ENCODE measurements at regions not wholly inside any gene's neighbourhood (a gene's known extent, or its start where the extent isn't known, plus 50 kb on each side); places are given as distances from the start of the nearest gene placed in this dataset.

GRCh38 chr4:149973181-149973580 is 105.1 kb upstream of the DCLK2 start:
- TF ChIP-seq CTCF (IDR thresholded peaks at IDR 0.05; ENCODE audit: low read depth, low read length, missing control alignments): no peak
- DNase-seq (ENCODE audit: low read depth): no peak
- in situ Hi-C loops (cut with HindIII; ENCODE audit: low sequenced_read_pairs): no loop called here
- H3K4me3 ChIP-seq (ENCODE audit: low read depth, low read length): no peak overlapping the region

- no peak overlapping the region for H3K4me3 ChIP-seq (ENCODE audit: low read depth, low read length)
- no peak for TF ChIP-seq CTCF (IDR thresholded peaks at IDR 0.05; ENCODE audit: low read depth, low read length, missing control alignments)
- DNase-seq (ENCODE audit: low read depth): no peak
- in situ Hi-C loops (cut with HindIII; ENCODE audit: low sequenced_read_pairs): no loop called here
Measured at GRCh38 chr4:149975172-149975571, 103.1 kb upstream of the DCLK2 start.

- no peak for DNase-seq (ENCODE audit: low read depth)
- in situ Hi-C loops (cut with HindIII; ENCODE audit: low sequenced_read_pairs): no loop called here
- H3K4me3 ChIP-seq (ENCODE audit: low read depth, low read length): no peak overlapping the region
- TF ChIP-seq CTCF (IDR thresholded peaks at IDR 0.05; ENCODE audit: low read depth, low read length, missing control alignments): no peak
Measured at GRCh38 chr4:149980121-149980682, 98.0 kb upstream of the DCLK2 start.

GRCh38 chr4:149980941-149981340 is 97.3 kb upstream of the DCLK2 start:
- TF ChIP-seq CTCF (IDR thresholded peaks at IDR 0.05; ENCODE audit: low read depth, low read length, missing control alignments): peak; percentile 85
- DNase-seq (ENCODE audit: low read depth): peak; percentile 35

GRCh38 chr4:149983401-149983800 is 94.8 kb upstream of the DCLK2 start:
- no peak overlapping the region for H3K4me3 ChIP-seq (ENCODE audit: low read depth, low read length)
- in situ Hi-C loops (cut with HindIII; ENCODE audit: low sequenced_read_pairs): no loop called here
- no peak for DNase-seq (ENCODE audit: low read depth)
- no peak for TF ChIP-seq CTCF (IDR thresholded peaks at IDR 0.05; ENCODE audit: low read depth, low read length, missing control alignments)

More at GRCh38 chr4:149980941-149981340, 97.3 kb upstream of the DCLK2 start:
- H3K4me3 ChIP-seq (ENCODE audit: low read depth, low read length): no peak overlapping the region
- in situ Hi-C loops (cut with HindIII; ENCODE audit: low sequenced_read_pairs): no loop called here

- TF ChIP-seq CTCF (IDR thresholded peaks at IDR 0.05; ENCODE audit: low read depth, low read length, missing control alignments): no peak
- in situ Hi-C loops (cut with HindIII; ENCODE audit: low sequenced_read_pairs): no loop called here
- no peak for DNase-seq (ENCODE audit: low read depth)
- no peak overlapping the region for H3K4me3 ChIP-seq (ENCODE audit: low read depth, low read length)
Measured at GRCh38 chr4:149983931-149984330, 94.3 kb upstream of the DCLK2 start.

Measured in astrocyte of the cerebellum (primary cell).